Kidney (tissue), 13 donors: ENCODE measurements at regions not wholly inside any gene's neighbourhood (a gene's known extent, or its start where the extent isn't known, plus 50 kb on each side); places are given as distances from the start of the nearest gene placed in this dataset.

Source experiments
- DNase-seq, 5 donors: peaks; one replicate each; pipeline ENCODE4 v3.0.0-alpha.2; 2013 to 2020
- FAIRE-seq: peaks from 2 replicates; lab custom pipeline; 2012; peaks lifted over from hg19 to GRCh38; lab: Jason Lieb, UNC
- H3K27ac ChIP-seq, 2 donors: one replicate each; pipeline ENCODE4 v1.7.0; 2013; ENCODE audit warnings: low read depth in 2 of 2, low read length in 2 of 2, inconsistent platforms in 1 of 2
- H3K27me3 ChIP-seq: one replicate; pipeline ENCODE4 v1.7.1; 2013; ENCODE audit warnings: low read length, inconsistent platforms; ENCODE audit not compliant: control insufficient read depth, insufficient read depth
- H3K36me3 ChIP-seq, 3 donors: one replicate each; pipeline versions ENCODE4 v1.7.0 to v1.7.1; 2013; ENCODE audit warnings: low read length in 3 of 3, control low read depth in 1 of 3, inconsistent platforms in 1 of 3; ENCODE audit not compliant: insufficient read depth in 3 of 3, control insufficient read depth in 2 of 3
- H3K4me1 ChIP-seq, 3 donors: one replicate each; pipeline versions ENCODE4 v1.7.0 to v1.7.1; 2013; ENCODE audit warnings: low read length in 3 of 3, inconsistent platforms in 1 of 3, low read depth in 1 of 3; ENCODE audit not compliant: control insufficient read depth in 2 of 3, insufficient read depth in 2 of 3
- H3K4me3 ChIP-seq, 3 donors: one replicate each; pipeline versions ENCODE4 v1.7.0 to v1.8.1; 2013; ENCODE audit warnings: low read length in 3 of 3, control low read depth in 1 of 3, inconsistent platforms in 1 of 3
- H3K9ac ChIP-seq, 3 donors: one replicate each; pipeline versions ENCODE4 v1.7.0 to v1.7.1; 2013; ENCODE audit warnings: low read length in 3 of 3, control low read depth in 1 of 3, inconsistent platforms in 1 of 3
- H3K9me3 ChIP-seq, 3 donors: one replicate each; pipeline versions ENCODE4 v1.7.0 to v1.7.1; 2013; ENCODE audit warnings: low read length in 3 of 3, control low read depth in 1 of 3, inconsistent platforms in 1 of 3; ENCODE audit not compliant: control insufficient read depth in 2 of 3, insufficient read depth in 1 of 3
- intact Hi-C: fragments of 100-400 bp; cut with DNase I; formaldehyde crosslinking; loops from one replicate; pipeline ENCODE4 v1.11.1; 2022
- TF ChIP-seq, protein P1 (sequence below): IDR thresholded peaks from 3 replicates; pipeline ENCODE4 v1.5.1; 2012; ENCODE audit warnings: mild to moderate bottlenecking, moderate library complexity, borderline replicate concordance; ENCODE audit not compliant: insufficient read depth; ENCODE audit errors: extremely low read depth
- donor health status: control.
- donor health status: control.
- donor health status: control.
- donor health status: control.
- donor health status: control.
- donor health status: DM: yes; HTN: yes; CAD: no.
- donor health status: Normal renal cell carcinoma (clear cell type).

DNA sequence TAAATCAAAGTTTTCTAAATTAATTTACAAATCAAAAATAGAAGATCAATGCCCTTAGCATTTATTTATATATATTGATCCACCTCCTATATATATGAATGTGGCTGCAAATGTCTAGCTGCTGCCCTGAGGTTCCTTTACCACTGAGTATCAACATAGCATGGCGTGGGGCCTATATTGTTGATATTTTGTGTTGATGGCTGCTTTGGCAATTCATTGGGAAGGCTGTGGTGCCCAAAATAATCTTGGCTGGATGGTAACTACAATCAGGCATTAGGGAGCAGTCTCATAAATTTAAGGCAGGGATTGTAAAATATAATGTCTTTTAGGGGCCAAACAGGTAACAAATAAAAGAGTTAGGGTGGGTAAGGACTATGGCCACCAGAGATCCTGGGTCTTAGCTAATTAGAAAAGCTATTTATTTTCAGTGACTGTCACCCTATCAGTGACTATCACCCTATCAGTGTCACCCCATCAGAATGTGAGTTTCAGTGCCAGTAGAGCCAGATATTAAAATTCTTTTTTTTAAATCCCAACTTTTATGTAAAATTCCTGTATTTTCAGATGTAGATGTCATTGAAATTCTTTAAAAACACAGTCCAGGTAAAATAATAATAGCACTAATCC lies 190.7 kb upstream of the PCSK5 start:
- H3K4me3 ChIP-seq, result no peak overlapping the region
- intact Hi-C loops, result no loop called here
- H3K27ac ChIP-seq, result no peak overlapping the region

DNA sequence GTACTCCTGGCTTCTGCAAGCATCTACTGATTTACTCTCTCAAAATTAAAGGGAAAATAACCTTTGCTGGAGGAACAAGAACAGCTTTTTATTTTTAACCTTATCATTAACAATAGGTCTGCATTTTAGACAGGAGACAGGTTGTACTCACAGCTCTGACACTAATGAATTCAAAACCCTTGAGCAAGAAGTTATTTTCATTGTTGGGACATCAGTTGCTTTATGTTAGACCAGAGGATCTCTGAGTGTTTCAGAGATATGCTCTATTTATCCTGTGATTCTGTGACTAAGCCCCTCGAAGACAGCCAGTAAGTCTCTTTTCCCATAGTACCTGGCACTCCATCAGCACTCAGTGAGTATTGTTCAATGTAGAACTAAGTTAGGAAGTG lies 190.2 kb upstream of the PCSK5 start:
- intact Hi-C loops, result no loop called here
- H3K4me3 ChIP-seq, result no peak overlapping the region
- no peak overlapping the region for H3K27ac ChIP-seq
- H3K9ac ChIP-seq, result no peak overlapping the region
- no peaks in the 10 kb centered on the region for H3K9me3 ChIP-seq
- TF ChIP-seq, protein P1, sequence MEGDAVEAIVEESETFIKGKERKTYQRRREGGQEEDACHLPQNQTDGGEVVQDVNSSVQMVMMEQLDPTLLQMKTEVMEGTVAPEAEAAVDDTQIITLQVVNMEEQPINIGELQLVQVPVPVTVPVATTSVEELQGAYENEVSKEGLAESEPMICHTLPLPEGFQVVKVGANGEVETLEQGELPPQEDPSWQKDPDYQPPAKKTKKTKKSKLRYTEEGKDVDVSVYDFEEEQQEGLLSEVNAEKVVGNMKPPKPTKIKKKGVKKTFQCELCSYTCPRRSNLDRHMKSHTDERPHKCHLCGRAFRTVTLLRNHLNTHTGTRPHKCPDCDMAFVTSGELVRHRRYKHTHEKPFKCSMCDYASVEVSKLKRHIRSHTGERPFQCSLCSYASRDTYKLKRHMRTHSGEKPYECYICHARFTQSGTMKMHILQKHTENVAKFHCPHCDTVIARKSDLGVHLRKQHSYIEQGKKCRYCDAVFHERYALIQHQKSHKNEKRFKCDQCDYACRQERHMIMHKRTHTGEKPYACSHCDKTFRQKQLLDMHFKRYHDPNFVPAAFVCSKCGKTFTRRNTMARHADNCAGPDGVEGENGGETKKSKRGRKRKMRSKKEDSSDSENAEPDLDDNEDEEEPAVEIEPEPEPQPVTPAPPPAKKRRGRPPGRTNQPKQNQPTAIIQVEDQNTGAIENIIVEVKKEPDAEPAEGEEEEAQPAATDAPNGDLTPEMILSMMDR, result no peak
- no peaks in the 10 kb centered on the region for H3K4me1 ChIP-seq
- DNase-seq, result no peak
- FAIRE-seq, result no peak
- no peaks in the 10 kb centered on the region for H3K36me3 ChIP-seq
- no peaks in the 10 kb centered on the region for H3K27me3 ChIP-seq

More for the DNA sequence above, 190.7 kb upstream of the PCSK5 start:
- no peak overlapping the region for H3K9ac ChIP-seq
- no peaks in the 10 kb centered on the region for H3K9me3 ChIP-seq
- FAIRE-seq, result no peak
- DNase-seq, result no peak
- TF ChIP-seq, protein P1, result no peak
- no peaks in the 10 kb centered on the region for H3K27me3 ChIP-seq
- H3K36me3 ChIP-seq, result no peaks in the 10 kb centered on the region
- no peaks in the 10 kb centered on the region for H3K4me1 ChIP-seq

DNA sequence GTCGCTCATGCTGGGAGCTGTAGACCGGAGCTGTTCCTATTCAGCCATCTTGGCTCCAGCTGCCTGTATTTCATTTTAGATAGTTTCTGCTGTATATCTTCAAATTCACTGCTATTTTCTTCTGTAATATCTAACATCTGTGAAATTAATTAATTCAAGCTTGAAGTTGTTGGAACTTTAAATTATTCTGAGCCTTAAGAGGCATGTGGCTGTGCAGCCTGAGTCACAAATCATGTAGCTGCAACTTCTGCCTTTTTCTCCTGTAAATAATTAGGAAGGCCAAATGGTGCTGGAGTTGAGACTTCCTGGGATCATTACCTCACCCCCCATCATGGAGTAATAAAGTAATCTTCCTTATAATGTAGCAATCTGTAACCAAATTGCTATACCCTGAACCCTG lies 183.3 kb upstream of the PCSK5 start:
- Histone ChIP-seq H3K9ac (no peak overlapping the region), H3K27me3 (no peaks in the 10 kb centered on the region), H3K27ac (no peak overlapping the region), H3K4me1 (no peaks in the 10 kb centered on the region), H3K4me3 (no peak overlapping the region), H3K36me3 (no peaks in the 10 kb centered on the region), H3K9me3 (no peaks in the 10 kb centered on the region)
- TF ChIP-seq, protein P1, result no peak
- no peak for FAIRE-seq
- intact Hi-C loops, result no loop called here
- DNase-seq, result no peak

DNA sequence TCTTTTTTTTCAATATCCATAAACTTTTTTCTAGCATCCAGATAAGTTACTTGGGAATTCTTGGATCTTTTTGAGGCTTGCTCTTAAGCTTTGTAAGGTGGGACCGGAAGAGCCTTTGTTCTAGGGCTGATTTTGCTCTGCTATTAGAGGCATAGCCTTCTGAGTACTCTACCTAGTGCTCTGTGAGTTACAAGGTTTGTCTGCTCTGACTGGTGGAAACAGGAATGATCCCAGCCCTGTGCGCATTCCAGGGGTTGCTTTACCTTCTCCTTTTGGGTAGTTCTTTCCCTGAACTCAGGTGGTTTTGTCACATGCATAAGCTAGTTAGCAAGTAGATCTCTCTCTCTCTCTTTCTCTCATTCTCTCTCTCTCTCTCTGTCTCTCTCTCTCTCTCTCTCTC lies 180.8 kb upstream of the PCSK5 start:
- DNase-seq, result no peak
- no peaks in the 10 kb centered on the region for H3K36me3 ChIP-seq
- no peak for FAIRE-seq
- H3K27ac ChIP-seq, result no peak overlapping the region
- H3K9me3 ChIP-seq, result no peaks in the 10 kb centered on the region
- H3K4me1 ChIP-seq, result no peaks in the 10 kb centered on the region
- H3K4me3 ChIP-seq, result no peak overlapping the region
- no peaks in the 10 kb centered on the region for H3K27me3 ChIP-seq
- TF ChIP-seq, protein P1, result no peak
- intact Hi-C loops, result no loop called here
- H3K9ac ChIP-seq, result no peak overlapping the region
